IMR-90 (cell line): ENCODE measurements at regions not wholly inside any gene's neighbourhood (a gene's known extent, or its start where the extent isn't known, plus 50 kb on each side); places are given as distances from the start of the nearest gene placed in this dataset.

Source experiments
- ATAC-seq: fragments of 200-7000 bp; cut with Tn5 transposase; 2 replicates; pipeline ENCODE4 v1.9.1; 2020; ENCODE audit warnings: low read depth, mild to moderate bottlenecking, moderate library complexity
- BruUV-seq: library from RNA; stranded (reverse); fragments of 400-500 nt; replicated peaks from 2 replicates; lab custom pipeline; 2021; lab: Mats Ljungman, UMichigan
- CTCF ChIA-PET: fragments of 300-600 bp; formaldehyde crosslinking; extraction: SDS; loops from one replicate; lab custom pipeline; 2021; ENCODE audit warnings: antibody characterized with exemption; lab: Yijun Ruan, JAX
- POLR2A ChIA-PET: fragments of 300-600 bp; sonication (Branson Sonifier 250); formaldehyde crosslinking; loops from one replicate; lab custom pipeline; 2022; ENCODE audit warnings: antibody characterized with exemption; ENCODE audit not compliant: unreplicated experiment; lab: Charles Lee
- DNase-seq: peaks from one replicate; pipeline ENCODE4 v3.0.0; 2013
- H2AFZ ChIP-seq: replicated peaks from 2 replicates; pipeline ENCODE3; 2013; ENCODE audit warnings: low read length, mild to moderate bottlenecking; ENCODE audit not compliant: poor library complexity
- H2AK5ac ChIP-seq: 2 replicates; pipeline ENCODE4 v1.6.1; 2013; ENCODE audit warnings: low read depth, low read length, inconsistent platforms
- H2AK9ac ChIP-seq: replicated peaks from 2 replicates; pipeline ENCODE3; 2013; ENCODE audit warnings: mild to moderate bottlenecking, low read depth, low read length, moderate library complexity; ENCODE audit not compliant: poor library complexity
- H2BK120ac ChIP-seq: 2 replicates; pipeline ENCODE4 v1.6.1; 2013; ENCODE audit warnings: low read depth, low read length, inconsistent platforms
- H2BK15ac ChIP-seq: 3 replicates; pipeline ENCODE4 v1.6.1; 2013; ENCODE audit warnings: low read depth, low read length, inconsistent platforms
- H2BK20ac ChIP-seq: 2 replicates; pipeline ENCODE4 v1.6.1; 2013; ENCODE audit warnings: low read depth, mild to moderate bottlenecking, inconsistent platforms, low read length, moderate library complexity
- H2BK5ac ChIP-seq: 2 replicates; pipeline ENCODE4 v1.6.1; 2013; ENCODE audit warnings: mild to moderate bottlenecking, low read depth, low read length, inconsistent platforms; ENCODE audit not compliant: poor library complexity, severe bottlenecking
- H3K14ac ChIP-seq: replicated peaks from 2 replicates; pipeline ENCODE4 v1.6.1; 2013; ENCODE audit warnings: low read depth, low read length, inconsistent platforms
- H3K18ac ChIP-seq: 2 replicates; pipeline ENCODE4 v1.6.1; 2013; ENCODE audit warnings: low read depth, low read length, control low read depth
- H3K23ac ChIP-seq: 2 replicates; pipeline ENCODE4 v1.6.1; 2013; ENCODE audit warnings: low read depth, low read length, inconsistent platforms
- H3K27ac ChIP-seq: 2 replicates; pipeline ENCODE4 v1.5.1; 2013; ENCODE audit warnings: mild to moderate bottlenecking, control low read depth, low read length; ENCODE audit not compliant: insufficient read depth
- H3K27me3 ChIP-seq: 2 replicates; pipeline ENCODE4 v1.6.1; 2013; ENCODE audit warnings: low read length; ENCODE audit not compliant: control insufficient read depth, insufficient read depth
- H3K36me3 ChIP-seq: 2 replicates; pipeline ENCODE4 v1.6.1; 2013; ENCODE audit warnings: low read length, mixed read lengths; ENCODE audit not compliant: control insufficient read depth, insufficient read depth
- H3K4ac ChIP-seq: 2 replicates; pipeline ENCODE4 v1.6.1; 2013; ENCODE audit warnings: low read depth, low read length, inconsistent platforms
- H3K4me1 ChIP-seq: 2 replicates; pipeline ENCODE4 v1.6.1; 2013; ENCODE audit warnings: low read length, mixed read lengths; ENCODE audit not compliant: control insufficient read depth, insufficient read depth
- H3K4me2 ChIP-seq: 2 replicates; pipeline ENCODE4 v1.6.1; 2013; ENCODE audit warnings: low read depth, mild to moderate bottlenecking, control low read depth, low read length, moderate library complexity
- H3K4me3 ChIP-seq: 2 replicates; pipeline ENCODE4 v1.5.1; 2013; ENCODE audit warnings: low read depth, mild to moderate bottlenecking, control low read depth, low read length, moderate library complexity; ENCODE audit not compliant: insufficient read depth
- H3K56ac ChIP-seq: 2 replicates; pipeline ENCODE4 v1.6.1; 2013; ENCODE audit warnings: low read length, inconsistent platforms; ENCODE audit not compliant: insufficient read depth; ENCODE audit errors: extremely low read depth
- H3K79me1 ChIP-seq, 2 experiments: 2 replicates each; pipeline ENCODE4 v1.6.1; 2013; ENCODE audit warnings: low read length in 2 of 2, inconsistent platforms in 1 of 2, low read depth in 1 of 2
- H3K9ac ChIP-seq: 2 replicates; pipeline ENCODE4 v1.6.1; 2013; ENCODE audit warnings: low read depth, low read length, control low read depth
- H3K9me1 ChIP-seq: 2 replicates; pipeline ENCODE4 v1.6.1; 2013; ENCODE audit warnings: low read length, inconsistent platforms; ENCODE audit not compliant: insufficient read depth
- H3K9me3 ChIP-seq: 2 replicates; pipeline ENCODE4 v1.6.1; 2013; ENCODE audit warnings: low read length; ENCODE audit not compliant: control insufficient read depth, insufficient read depth
- H4K20me1 ChIP-seq: 2 replicates; pipeline ENCODE4 v1.6.1; 2013; ENCODE audit warnings: low read length, inconsistent platforms; ENCODE audit not compliant: insufficient read depth
- H4K5ac ChIP-seq: 2 replicates; pipeline ENCODE4 v1.6.1; 2013; ENCODE audit warnings: mild to moderate bottlenecking, low read depth, low read length, control low read depth
- H4K8ac ChIP-seq, 2 experiments: 2 replicates each; pipeline ENCODE4 v1.6.1; 2013; ENCODE audit warnings: low read depth in 2 of 2, low read length in 2 of 2, control low read depth in 1 of 2, inconsistent platforms in 1 of 2
- H4K91ac ChIP-seq: 2 replicates; pipeline ENCODE4 v1.6.1; 2013; ENCODE audit warnings: low read depth, low read length, inconsistent platforms; ENCODE audit not compliant: insufficient read depth
- BHLHE40 ChIP-seq: fragments of 150-350 bp; IDR thresholded peaks from 2 replicates; pipeline ENCODE4 v1.6.1; 2016; ENCODE audit warnings: mild to moderate bottlenecking, low read depth, low read length
- CEBPB ChIP-seq: IDR thresholded peaks from 2 replicates; pipeline ENCODE4 v1.6.1; 2012; ENCODE audit warnings: low read depth, low read length, improper control_type of control experiment
- FOS ChIP-seq: fragments of 150-350 bp; IDR thresholded peaks from 2 replicates; pipeline ENCODE4 v1.6.1; 2016; ENCODE audit warnings: low read depth, low read length
- MAFK ChIP-seq: IDR thresholded peaks from 2 replicates; pipeline ENCODE4 v1.6.1; 2012; ENCODE audit warnings: low read depth, low read length, improper control_type of control experiment
- MAZ ChIP-seq: IDR thresholded peaks from 2 replicates; pipeline ENCODE4 v1.6.1; 2012; ENCODE audit warnings: low read depth, mild to moderate bottlenecking, low read length, improper control_type of control experiment, moderate library complexity, borderline replicate concordance
- MXI1 ChIP-seq: IDR thresholded peaks from 2 replicates; pipeline ENCODE4 v1.6.1; 2012; ENCODE audit warnings: low read depth, mild to moderate bottlenecking, low read length, moderate library complexity, borderline replicate concordance
- NFE2L2 ChIP-seq: fragments of 150-350 bp; IDR thresholded peaks from 2 replicates; pipeline ENCODE4 v1.6.1; 2016; ENCODE audit warnings: low read depth, mild to moderate bottlenecking, low read length
- POLR2A ChIP-seq: IDR thresholded peaks from 2 replicates; pipeline ENCODE4 v1.6.1; 2012; ENCODE audit warnings: mild to moderate bottlenecking, low read depth, low read length
- RAD21 ChIP-seq: IDR thresholded peaks from 2 replicates; pipeline ENCODE4 v1.6.1; 2012; ENCODE audit warnings: low read length, improper control_type of control experiment
- RCOR1 ChIP-seq: IDR thresholded peaks from 2 replicates; pipeline ENCODE4 v1.6.1; 2012; ENCODE audit warnings: mild to moderate bottlenecking, low read length, improper control_type of control experiment; ENCODE audit not compliant: insufficient replicate concordance
- RFX5 ChIP-seq: IDR thresholded peaks from 2 replicates; pipeline ENCODE4 v1.8.0; 2012; ENCODE audit warnings: low read depth, mild to moderate bottlenecking, low read length, moderate library complexity
- SMC3 ChIP-seq: fragments of 150-350 bp; IDR thresholded peaks from 2 replicates; pipeline ENCODE4 v1.6.1; 2016; ENCODE audit warnings: low read depth, mild to moderate bottlenecking, antibody characterized with exemption, low read length, moderate library complexity
- WGBS, 2 experiments: methylation state at CpG; one replicate each; pipeline versions ENCODE4 v1.1.5 to v1.1.7; 2013; ENCODE audit warnings: missing lambda C conversion rate in 2 of 2; ENCODE audit not compliant: insufficient read length in 1 of 2; ENCODE audit errors: extremely low coverage in 2 of 2; 5-methylcytosine and 5-hydroxymethylcytosine counted together
- dilution Hi-C: fragments of 300-500 bp; cut with HindIII; formaldehyde crosslinking; loops from one replicate; pipeline ENCODE4 v1.14.3; 2018; ENCODE audit warnings: low sequenced_read_pairs; ENCODE audit not compliant: unreplicated experiment
- in situ Hi-C: fragments of 300-500 bp; cut with MboI; formaldehyde crosslinking; loops from 3 replicates; pipeline ENCODE4 v1.14.3; 2019; ENCODE audit warnings: low sequenced_read_pairs, inconsistent platforms, mixed read lengths
- intact Hi-C: fragments of 100-400 bp; cut with micrococcal nuclease; formaldehyde crosslinking; loops from 2 replicates; pipeline ENCODE4 v1.10.0; 2022
- TF ChIP-seq, protein P1 (sequence below): fragments of 150-350 bp; IDR thresholded peaks from 2 replicates; pipeline ENCODE4 v1.6.1; 2016; ENCODE audit warnings: low read depth, mild to moderate bottlenecking, low read length, moderate library complexity, borderline replicate concordance
- TF ChIP-seq, protein P2 (sequence below): fragments of 150-350 bp; IDR thresholded peaks from 2 replicates; pipeline ENCODE4 v1.6.1; 2017; ENCODE audit warnings: mild to moderate bottlenecking, antibody characterized with exemption, low read length, low read depth
- TF ChIP-seq, protein P3 (sequence below): conservative IDR thresholded peaks from 2 replicates; pipeline ENCODE4 v1.5.1; 2012; ENCODE audit warnings: mild to moderate bottlenecking, low read depth, low read length, improper control_type of control experiment

DNA sequence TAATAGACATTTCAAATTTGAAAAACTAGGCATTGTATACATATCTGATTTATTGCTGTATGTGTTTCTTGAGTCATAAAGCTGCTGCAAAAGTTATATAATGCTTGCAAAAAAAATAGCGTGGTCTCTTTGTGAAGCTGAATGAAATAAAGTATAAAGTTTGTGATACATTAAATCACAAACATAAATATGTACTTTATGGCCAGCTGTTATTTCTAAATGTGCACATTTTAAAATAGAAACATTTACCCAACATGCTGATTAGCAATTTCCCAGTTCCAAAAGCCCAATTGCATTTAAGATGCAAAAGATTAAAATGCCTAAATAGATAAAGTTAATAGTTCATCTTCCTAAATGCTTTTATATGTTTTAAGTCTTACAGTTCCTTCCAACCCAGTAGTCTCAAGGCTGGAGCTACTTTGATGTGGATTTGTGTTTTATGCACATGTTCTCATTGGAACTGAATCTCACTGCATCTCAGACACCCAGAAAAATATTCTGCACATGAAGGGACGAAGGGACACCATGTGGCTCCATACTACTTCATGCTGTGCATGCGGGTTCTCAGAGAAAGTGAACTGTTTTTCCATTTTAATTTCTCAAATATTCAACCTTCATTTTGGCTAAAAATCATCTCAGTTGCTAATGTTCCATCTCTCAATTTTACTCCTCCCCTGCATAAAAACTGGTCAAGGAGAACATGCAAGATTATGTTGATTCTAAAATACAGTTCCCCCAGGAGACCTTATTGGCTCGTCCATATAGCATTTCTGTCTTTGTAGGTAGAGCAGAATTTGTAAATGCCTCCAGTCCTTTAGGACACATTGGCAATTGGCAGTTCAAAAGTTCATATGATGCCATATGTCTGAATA lies 304.6 kb downstream of the MTX2 start:
- BruUV-seq = no TSS peak
- H3K4me3 ChIP-seq = no peak overlapping the region
- H3K27ac ChIP-seq = no peak overlapping the region
- no peaks in the 10 kb centered on the region for H3K9me3 ChIP-seq
- H3K27me3 ChIP-seq = no peaks in the 10 kb centered on the region; the same call in 1 of the 2 replicates
- H2BK5ac ChIP-seq = no peak overlapping the region
- H4K91ac ChIP-seq = no peak overlapping the region
- no peaks in the 10 kb centered on the region for H3K4me1 ChIP-seq
- H3K4ac ChIP-seq = no peak overlapping the region
- H3K23ac ChIP-seq = no peak overlapping the region
- CTCF ChIA-PET = interaction anchor here (1.0 to 1.3 kb wide), 3 partner anchors 9 to 78 kb away, joined by 3 read pairs; no protein-coding TSS in a partner anchor
- H2BK15ac ChIP-seq = no peak overlapping the region
- no peak for ATAC-seq
- no peak overlapping the region for H3K56ac ChIP-seq
- in situ Hi-C loops (no loop called here), intact Hi-C loops (no loop called here), dilution Hi-C loops (no loop called here)
- H3K18ac ChIP-seq = no peak overlapping the region
- H2BK120ac ChIP-seq = no peak overlapping the region
- H2AK9ac ChIP-seq = no peak overlapping the region
- no peaks in the 10 kb centered on the region for H4K20me1 ChIP-seq
- H3K4me2 ChIP-seq = no peak overlapping the region
- no peak overlapping the region for H2AK5ac ChIP-seq
- no CpG with 5 or more reads among the region's 4 CpGs for WGBS, 2 experiments
- no peak overlapping the region for H3K9ac ChIP-seq
- POLR2A ChIA-PET = no interaction called here
- no peaks in the 10 kb centered on the region for H3K9me1 ChIP-seq
- H3K14ac ChIP-seq = no peak overlapping the region
- no peak overlapping the region for H2AFZ ChIP-seq
- no peak overlapping the region for H2BK20ac ChIP-seq
- H3K79me1 ChIP-seq = no peaks in the 10 kb centered on the region
- no peak for DNase-seq
- no peaks in the 10 kb centered on the region for H3K36me3 ChIP-seq
- no peak overlapping the region for H4K5ac ChIP-seq
- no peak overlapping the region for H4K8ac ChIP-seq
- TF ChIP-seq RAD21 (no peak), BHLHE40 (no peak), FOS (no peak), POLR2A (no peak), RFX5 (no peak), SMC3 (no peak), NFE2L2 (no peak), MAFK (no peak), MXI1 (no peak), MAZ (no peak), CEBPB (no peak), RCOR1 (no peak)
- TF ChIP-seq, protein P1, sequence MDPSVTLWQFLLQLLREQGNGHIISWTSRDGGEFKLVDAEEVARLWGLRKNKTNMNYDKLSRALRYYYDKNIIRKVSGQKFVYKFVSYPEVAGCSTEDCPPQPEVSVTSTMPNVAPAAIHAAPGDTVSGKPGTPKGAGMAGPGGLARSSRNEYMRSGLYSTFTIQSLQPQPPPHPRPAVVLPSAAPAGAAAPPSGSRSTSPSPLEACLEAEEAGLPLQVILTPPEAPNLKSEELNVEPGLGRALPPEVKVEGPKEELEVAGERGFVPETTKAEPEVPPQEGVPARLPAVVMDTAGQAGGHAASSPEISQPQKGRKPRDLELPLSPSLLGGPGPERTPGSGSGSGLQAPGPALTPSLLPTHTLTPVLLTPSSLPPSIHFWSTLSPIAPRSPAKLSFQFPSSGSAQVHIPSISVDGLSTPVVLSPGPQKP = no peak
- TF ChIP-seq, protein P2, sequence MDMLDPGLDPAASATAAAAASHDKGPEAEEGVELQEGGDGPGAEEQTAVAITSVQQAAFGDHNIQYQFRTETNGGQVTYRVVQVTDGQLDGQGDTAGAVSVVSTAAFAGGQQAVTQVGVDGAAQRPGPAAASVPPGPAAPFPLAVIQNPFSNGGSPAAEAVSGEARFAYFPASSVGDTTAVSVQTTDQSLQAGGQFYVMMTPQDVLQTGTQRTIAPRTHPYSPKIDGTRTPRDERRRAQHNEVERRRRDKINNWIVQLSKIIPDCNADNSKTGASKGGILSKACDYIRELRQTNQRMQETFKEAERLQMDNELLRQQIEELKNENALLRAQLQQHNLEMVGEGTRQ = no peak
- TF ChIP-seq, protein P3, sequence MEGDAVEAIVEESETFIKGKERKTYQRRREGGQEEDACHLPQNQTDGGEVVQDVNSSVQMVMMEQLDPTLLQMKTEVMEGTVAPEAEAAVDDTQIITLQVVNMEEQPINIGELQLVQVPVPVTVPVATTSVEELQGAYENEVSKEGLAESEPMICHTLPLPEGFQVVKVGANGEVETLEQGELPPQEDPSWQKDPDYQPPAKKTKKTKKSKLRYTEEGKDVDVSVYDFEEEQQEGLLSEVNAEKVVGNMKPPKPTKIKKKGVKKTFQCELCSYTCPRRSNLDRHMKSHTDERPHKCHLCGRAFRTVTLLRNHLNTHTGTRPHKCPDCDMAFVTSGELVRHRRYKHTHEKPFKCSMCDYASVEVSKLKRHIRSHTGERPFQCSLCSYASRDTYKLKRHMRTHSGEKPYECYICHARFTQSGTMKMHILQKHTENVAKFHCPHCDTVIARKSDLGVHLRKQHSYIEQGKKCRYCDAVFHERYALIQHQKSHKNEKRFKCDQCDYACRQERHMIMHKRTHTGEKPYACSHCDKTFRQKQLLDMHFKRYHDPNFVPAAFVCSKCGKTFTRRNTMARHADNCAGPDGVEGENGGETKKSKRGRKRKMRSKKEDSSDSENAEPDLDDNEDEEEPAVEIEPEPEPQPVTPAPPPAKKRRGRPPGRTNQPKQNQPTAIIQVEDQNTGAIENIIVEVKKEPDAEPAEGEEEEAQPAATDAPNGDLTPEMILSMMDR = no peak
